ENCODE measurements at regions not wholly inside any gene's neighbourhood (a gene's known extent, or its start where the extent isn't known, plus 50 kb on each side); places are given as distances from the start of the nearest gene placed in this dataset.
"Not testable (repeated sequence)": the region's sequence is repeated elsewhere in the genome, so short reads cannot be mapped to it uniquely, and the experiment has no call there.

GRCh38 chrX:40406330-40406859, 174.4 kb upstream of the ATP6AP2 start:
- no peaks in the 10 kb centered on the region for H3K4me1 Mint-ChIP-seq
- H3K4me3 Mint-ChIP-seq, result no peak overlapping the region
- peaks cover 4% of the 10 kb centered on the region for H3K9me3 Mint-ChIP-seq
- H3K27me3 Mint-ChIP-seq, result peaks cover 10% of the 10 kb centered on the region
- H3K36me3 Mint-ChIP-seq, result no peaks in the 10 kb centered on the region
- ATAC-seq (ENCODE audit: low read depth), result no peak
- DNase-seq, result no peak
- POLR2A ChIA-PET, result no interaction called here
- H3K27ac Mint-ChIP-seq, result no peak overlapping the region

- Mint-ChIP-seq H3K27ac (no peak overlapping the region), H3K36me3 (no peaks in the 10 kb centered on the region), H3K27me3 (peaks cover 10% of the 10 kb centered on the region), H3K4me3 (no peak overlapping the region), H3K4me1 (no peaks in the 10 kb centered on the region), H3K9me3 (peaks cover 4% of the 10 kb centered on the region)
- POLR2A ChIA-PET, result no interaction called here
- ATAC-seq (ENCODE audit: low read depth) (no peak), DNase-seq (no peak)
These were observed 175.4 kb upstream of the ATP6AP2 start for GRCh38 chrX:40405399-40405798.

GRCh38 chrX:40403757-40404156, 177.0 kb upstream of the ATP6AP2 start:
- no peak for ATAC-seq (ENCODE audit: low read depth)
- Mint-ChIP-seq H3K27me3 (peaks cover 9% of the 10 kb centered on the region), H3K9me3 (no peaks in the 10 kb centered on the region), H3K36me3 (no peaks in the 10 kb centered on the region), H3K4me3 (no peak overlapping the region), H3K27ac (no peak overlapping the region), H3K4me1 (no peaks in the 10 kb centered on the region)
- DNase-seq, result no peak
- POLR2A ChIA-PET, result no interaction called here

- no peak for ATAC-seq (ENCODE audit: low read depth)
These were observed 177.8 kb upstream of the ATP6AP2 start for GRCh38 chrX:40402831-40403533.

GRCh38 chrX:40395102-40395501, 185.7 kb upstream of the ATP6AP2 start:
- POLR2A ChIA-PET, result no interaction called here
- DNase-seq (no peak), ATAC-seq (ENCODE audit: low read depth) (no peak)
- H3K4me1 Mint-ChIP-seq, result no peaks in the 10 kb centered on the region
- peaks cover 1% of the 10 kb centered on the region for H3K9me3 Mint-ChIP-seq
- peaks cover 2% of the 10 kb centered on the region for H3K27me3 Mint-ChIP-seq
- H3K27ac Mint-ChIP-seq, result no peak overlapping the region
- H3K4me3 Mint-ChIP-seq, result no peak overlapping the region
- no peaks in the 10 kb centered on the region for H3K36me3 Mint-ChIP-seq

More at GRCh38 chrX:40402831-40403533, 177.8 kb upstream of the ATP6AP2 start:
- H3K27me3 Mint-ChIP-seq, result peaks cover 6% of the 10 kb centered on the region
- H3K27ac Mint-ChIP-seq, result no peak overlapping the region
- H3K4me3 Mint-ChIP-seq, result no peak overlapping the region
- H3K9me3 Mint-ChIP-seq, result no peaks in the 10 kb centered on the region
- POLR2A ChIA-PET, result no interaction called here
- no peaks in the 10 kb centered on the region for H3K36me3 Mint-ChIP-seq
- no peaks in the 10 kb centered on the region for H3K4me1 Mint-ChIP-seq
- no peak for DNase-seq

GRCh38 chrX:40394302-40394701, 186.5 kb upstream of the ATP6AP2 start:
- Mint-ChIP-seq H3K36me3 (no peaks in the 10 kb centered on the region), H3K4me1 (no peaks in the 10 kb centered on the region), H3K27me3 (no peaks in the 10 kb centered on the region), H3K4me3 (no peak overlapping the region), H3K9me3 (peaks cover 1% of the 10 kb centered on the region), H3K27ac (no peak overlapping the region)
- no peak for ATAC-seq (ENCODE audit: low read depth)
- POLR2A ChIA-PET, result no interaction called here
- DNase-seq, result no peak

GRCh38 chrX:40392599-40392998, 188.2 kb upstream of the ATP6AP2 start:
- Mint-ChIP-seq H3K27ac (no peak overlapping the region), H3K9me3 (peaks cover 1% of the 10 kb centered on the region), H3K4me1 (no peaks in the 10 kb centered on the region), H3K36me3 (no peaks in the 10 kb centered on the region), H3K27me3 (no peaks in the 10 kb centered on the region), H3K4me3 (no peak overlapping the region)
- POLR2A ChIA-PET, result no interaction called here
- ATAC-seq (ENCODE audit: low read depth), result no peak
- no peak for DNase-seq

GRCh38 chrX:40391662-40392061, 189.1 kb upstream of the ATP6AP2 start:
- no peak for DNase-seq
- ATAC-seq (ENCODE audit: low read depth), result no peak
- peaks cover 3% of the 10 kb centered on the region for H3K4me1 Mint-ChIP-seq
- H3K9me3 Mint-ChIP-seq, result no peaks in the 10 kb centered on the region
- no peaks in the 10 kb centered on the region for H3K27me3 Mint-ChIP-seq
- no peak overlapping the region for H3K4me3 Mint-ChIP-seq
- POLR2A ChIA-PET, result no interaction called here
- no peaks in the 10 kb centered on the region for H3K36me3 Mint-ChIP-seq
- no peak overlapping the region for H3K27ac Mint-ChIP-seq

- peaks cover 3% of the 10 kb centered on the region for H3K4me1 Mint-ChIP-seq
- no peaks in the 10 kb centered on the region for H3K36me3 Mint-ChIP-seq
- no peaks in the 10 kb centered on the region for H3K9me3 Mint-ChIP-seq
These were observed 191.2 kb upstream of the ATP6AP2 start for GRCh38 chrX:40389555-40389954.

GRCh38 chrX:40388441-40388840, 192.3 kb upstream of the ATP6AP2 start:
- no peak overlapping the region for H3K27ac Mint-ChIP-seq
- ATAC-seq (ENCODE audit: low read depth), result no peak
- H3K9me3 Mint-ChIP-seq, result no peaks in the 10 kb centered on the region
- DNase-seq, result no peak
- no peaks in the 10 kb centered on the region for H3K27me3 Mint-ChIP-seq
- H3K36me3 Mint-ChIP-seq, result no peaks in the 10 kb centered on the region
- no peak overlapping the region for H3K4me3 Mint-ChIP-seq
- peaks cover 3% of the 10 kb centered on the region for H3K4me1 Mint-ChIP-seq
- POLR2A ChIA-PET, result no interaction called here

More at GRCh38 chrX:40389555-40389954, 191.2 kb upstream of the ATP6AP2 start:
- H3K27ac Mint-ChIP-seq, result no peak overlapping the region
- ATAC-seq (ENCODE audit: low read depth), result no peak
- no peak for DNase-seq
- H3K4me3 Mint-ChIP-seq, result no peak overlapping the region
- POLR2A ChIA-PET, result no interaction called here
- no peaks in the 10 kb centered on the region for H3K27me3 Mint-ChIP-seq

- H3K27ac Mint-ChIP-seq, result not testable (repeated sequence)
These were observed 192.9 kb upstream of the ATP6AP2 start for GRCh38 chrX:40387869-40388268.

GRCh38 chrX:40387311-40387710, 193.5 kb upstream of the ATP6AP2 start:
- ATAC-seq (ENCODE audit: low read depth); DNase-seq; H3K4me1 Mint-ChIP-seq; H3K36me3 Mint-ChIP-seq; H3K4me3 Mint-ChIP-seq; H3K9me3 Mint-ChIP-seq; POLR2A ChIA-PET; H3K27me3 Mint-ChIP-seq: not testable (repeated sequence)
- H3K27ac Mint-ChIP-seq, result peak overlapping the region; percentile 34

More at GRCh38 chrX:40387869-40388268, 192.9 kb upstream of the ATP6AP2 start:
- ATAC-seq (ENCODE audit: low read depth); H3K36me3 Mint-ChIP-seq; H3K27me3 Mint-ChIP-seq; DNase-seq; H3K4me1 Mint-ChIP-seq; H3K4me3 Mint-ChIP-seq; H3K9me3 Mint-ChIP-seq; POLR2A ChIA-PET: not testable (repeated sequence)

GRCh38 chrX:40385682-40386081, 195.1 kb upstream of the ATP6AP2 start:
- no peak overlapping the region for H3K27ac Mint-ChIP-seq
- DNase-seq, result no peak
- peaks cover 3% of the 10 kb centered on the region for H3K4me1 Mint-ChIP-seq
- no peak for ATAC-seq (ENCODE audit: low read depth)
- H3K27me3 Mint-ChIP-seq, result no peaks in the 10 kb centered on the region
- no peaks in the 10 kb centered on the region for H3K9me3 Mint-ChIP-seq
- no peaks in the 10 kb centered on the region for H3K36me3 Mint-ChIP-seq
- no peak overlapping the region for H3K4me3 Mint-ChIP-seq
- POLR2A ChIA-PET, result no interaction called here

- no peaks in the 10 kb centered on the region for H3K27me3 Mint-ChIP-seq
- POLR2A ChIA-PET, result no interaction called here
- peaks cover 3% of the 10 kb centered on the region for H3K4me1 Mint-ChIP-seq
- H3K36me3 Mint-ChIP-seq, result no peaks in the 10 kb centered on the region
- ATAC-seq (ENCODE audit: low read depth), result no peak
- DNase-seq, result no peak
- H3K4me3 Mint-ChIP-seq, result no peak overlapping the region
- H3K27ac Mint-ChIP-seq, result no peak overlapping the region
- no peaks in the 10 kb centered on the region for H3K9me3 Mint-ChIP-seq
These were observed 195.5 kb upstream of the ATP6AP2 start for GRCh38 chrX:40385256-40385655.

Data from activated naive CD8-positive, alpha-beta T cell treated with anti-CD3 and anti-CD28 coated beads, Interleukin-2, amount 10 ng/mL, durations not matched to agents 7 days and 5 days (primary cell).